HG02970 (cell line): ENCODE measurements at regions not wholly inside any gene's neighbourhood (a gene's known extent, or its start where the extent isn't known, plus 50 kb on each side); places are given as distances from the start of the nearest gene placed in this dataset.
"Not testable (repeated sequence)": the region's sequence is repeated elsewhere in the genome, so short reads cannot be mapped to it uniquely, and the experiment has no call there.

Source experiments
- ATAC-seq: cut with Tn5 transposase; IDR thresholded peaks from one replicate; pipeline ENCODE4 v1.9.1; 2021; ENCODE audit warnings: mild to moderate bottlenecking, moderate library complexity, moderate number of reproducible peaks; ENCODE audit not compliant: unreplicated experiment, low FRiP score

DNA sequence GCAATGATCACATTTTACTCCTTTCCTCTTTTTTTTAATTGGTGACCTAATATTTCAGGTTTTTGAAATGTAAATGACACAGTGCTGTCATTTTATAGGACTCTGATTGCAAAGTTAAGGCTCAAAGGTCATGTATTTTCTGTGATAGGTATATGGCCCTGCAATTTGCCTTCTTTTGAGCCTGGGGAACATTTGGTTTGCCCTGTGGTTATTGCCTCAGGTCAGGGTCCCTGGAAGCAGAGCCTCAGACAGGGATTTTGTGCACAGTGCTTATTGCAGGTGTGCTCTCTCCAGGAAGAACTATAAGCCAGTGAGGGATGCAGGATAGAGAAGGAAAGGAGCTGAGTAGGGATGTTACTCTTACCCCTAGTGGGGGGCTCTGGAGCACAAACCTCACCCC, 229.3 kb upstream of the ECI2 start:
- no peak for ATAC-seq

DNA sequence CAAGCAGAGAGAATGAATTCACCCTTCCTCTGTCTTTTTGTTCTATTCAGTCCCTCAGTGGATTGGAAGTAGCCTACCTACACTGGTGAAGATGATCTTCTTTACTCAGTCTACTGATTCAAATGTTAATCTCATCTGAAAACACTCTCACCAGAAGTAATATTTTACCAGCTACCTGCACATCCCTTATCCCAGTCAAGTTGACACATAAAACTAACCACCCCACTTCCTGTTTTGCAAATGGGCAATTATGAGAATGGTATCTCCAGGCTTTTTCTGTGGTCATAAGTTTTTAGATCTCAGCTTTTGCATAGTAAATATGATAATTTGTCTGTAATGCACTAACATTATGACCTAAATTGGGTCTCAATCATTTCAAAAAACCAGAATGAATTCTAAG, 228.8 kb upstream of the ECI2 start:
- no peak for ATAC-seq

DNA sequence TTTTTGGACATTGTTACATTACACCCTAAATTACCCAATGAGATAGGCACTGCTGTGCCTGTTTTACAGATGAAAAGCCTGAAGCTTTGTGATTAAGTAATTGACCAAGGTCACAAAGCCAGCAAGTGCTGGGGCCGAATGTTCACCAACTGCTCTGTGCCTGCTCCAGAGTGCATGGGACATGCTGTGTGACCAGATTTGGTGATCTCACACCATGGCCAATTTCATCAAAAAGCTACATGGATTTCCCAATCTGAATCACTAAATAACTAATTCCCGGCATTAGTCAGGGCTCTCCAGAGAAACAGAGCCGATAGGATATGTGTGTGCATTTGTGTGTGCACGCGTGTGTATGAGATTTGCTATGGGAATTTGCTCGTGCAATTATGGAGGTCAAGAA, 228.3 kb upstream of the ECI2 start:
- no peak for ATAC-seq

DNA sequence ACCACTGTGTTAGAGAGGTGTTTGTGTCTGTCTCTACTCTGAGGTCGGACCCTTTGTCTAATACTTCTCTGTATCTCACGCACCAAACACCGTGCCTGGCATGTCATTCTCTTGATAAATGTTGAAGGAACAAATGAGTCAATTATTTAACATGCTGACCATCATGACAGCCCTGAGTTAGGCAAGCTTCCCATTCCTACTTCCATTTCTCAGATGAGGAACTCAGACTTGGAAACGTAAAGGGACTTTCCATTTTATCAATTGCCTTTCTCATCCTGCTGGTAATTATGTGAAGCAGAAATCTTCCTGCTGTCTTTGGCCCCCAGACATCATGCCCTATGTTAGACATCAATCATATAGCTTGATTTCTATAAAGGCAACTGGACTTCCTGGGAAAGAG, 227.0 kb upstream of the ECI2 start:
- no peak for ATAC-seq

DNA sequence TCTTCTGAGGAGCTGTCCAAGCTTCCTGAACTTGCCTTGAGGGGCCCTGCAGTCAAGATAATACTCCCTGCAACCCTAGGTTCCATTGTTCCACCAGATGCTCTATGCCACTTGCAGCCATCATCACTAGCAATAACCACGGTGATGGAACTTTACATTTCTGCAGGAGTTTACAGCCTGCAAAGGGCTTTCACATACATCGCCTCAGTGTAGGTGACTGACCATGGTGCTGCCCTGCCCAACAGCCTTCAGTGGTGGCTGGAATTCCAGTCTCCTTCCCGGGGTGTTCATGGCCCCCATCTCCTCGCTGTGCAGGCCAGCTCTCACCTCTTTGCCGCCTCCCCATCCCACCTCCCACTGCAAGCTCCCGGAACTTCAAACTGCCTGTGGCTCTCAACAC, 225.5 kb upstream of the ECI2 start:
- ATAC-seq = no peak

DNA sequence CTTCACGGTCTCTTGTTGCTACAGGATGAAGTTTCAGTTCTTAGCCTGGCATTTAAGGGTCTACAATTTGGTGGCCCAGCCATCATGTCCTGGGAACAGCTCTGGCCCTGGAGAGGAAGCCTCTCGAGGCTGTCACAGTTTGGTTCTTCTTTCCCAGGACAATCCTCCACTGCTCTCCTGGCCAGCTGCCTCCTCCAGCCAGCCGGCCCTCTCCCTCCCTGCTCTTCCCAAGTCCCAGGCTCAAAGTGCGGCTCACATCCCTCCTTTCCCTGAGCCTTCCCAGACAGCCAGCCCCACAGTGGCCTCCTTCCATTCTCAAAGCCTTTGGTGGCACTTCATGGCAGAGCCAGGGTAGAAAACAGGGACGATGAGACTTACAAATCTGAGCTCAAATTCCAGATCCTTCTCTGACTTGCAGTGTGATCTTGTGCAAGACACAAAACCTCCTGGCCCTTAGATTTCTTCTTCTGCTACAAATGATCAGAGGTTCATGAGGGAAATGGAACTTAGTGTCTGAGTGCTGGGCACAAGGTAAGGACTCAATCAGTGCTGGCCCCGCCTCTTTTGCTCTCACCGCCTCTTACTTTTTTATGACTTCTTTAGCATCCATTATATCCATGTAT, 223.8 kb upstream of the ECI2 start:
- ATAC-seq = no peak

DNA sequence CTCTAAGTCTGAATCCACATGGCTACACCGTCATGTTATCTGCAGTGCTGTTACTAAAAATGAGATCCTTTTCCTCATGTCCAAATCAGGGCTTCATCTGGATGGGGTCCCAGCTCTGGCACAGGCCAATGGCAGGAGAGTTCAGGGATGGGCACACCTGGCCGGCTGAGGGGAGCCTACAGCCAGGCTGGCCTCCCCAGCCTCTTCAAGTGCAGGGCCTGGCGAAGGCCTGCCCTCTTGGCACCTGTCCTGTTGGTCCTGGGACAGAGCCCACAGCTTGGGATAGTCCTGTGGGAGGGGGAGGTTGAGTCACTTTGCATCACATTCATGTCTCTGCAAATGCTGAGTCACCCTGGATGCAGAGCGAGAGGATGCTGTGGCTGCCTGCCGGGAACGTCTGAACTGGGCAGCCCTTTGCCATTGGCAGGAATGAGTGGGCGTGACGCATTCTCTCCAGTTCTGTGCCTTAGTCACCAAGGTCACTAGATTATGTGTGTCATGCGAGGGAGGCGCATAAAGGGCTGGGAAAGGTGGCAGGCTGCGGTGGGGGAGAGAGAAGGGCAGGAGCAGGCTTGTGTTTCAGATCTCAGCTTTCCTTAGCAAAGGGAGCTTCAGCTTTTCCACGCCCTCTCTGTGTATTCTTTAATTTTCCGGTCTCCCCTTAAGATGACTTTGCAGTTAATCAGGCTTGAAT, 223.2 kb upstream of the ECI2 start:
- no peak for ATAC-seq

DNA sequence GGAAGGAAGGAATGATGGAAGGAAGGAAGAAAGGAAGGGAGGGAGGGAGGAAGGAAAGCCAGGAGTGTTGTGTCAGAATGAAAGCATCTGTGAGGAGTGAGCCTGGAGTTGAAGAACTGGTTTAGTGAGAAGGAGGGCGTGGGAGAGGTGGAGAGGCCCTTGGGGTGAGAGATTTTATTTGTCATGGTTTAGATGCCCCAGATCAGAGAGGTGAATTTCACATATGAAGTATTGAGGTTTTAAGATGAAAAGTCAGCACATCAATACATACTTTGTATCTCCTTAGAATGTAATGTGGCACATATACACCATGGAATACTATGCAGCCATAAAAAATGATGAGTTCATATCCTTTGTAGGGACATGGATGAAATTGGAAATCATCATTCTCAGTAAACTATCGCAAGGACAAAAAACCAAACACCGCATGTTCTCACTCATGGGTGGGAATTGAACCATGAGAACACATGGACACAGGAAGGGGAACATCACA, 222.3 kb upstream of the ECI2 start:
- not testable (repeated sequence) for ATAC-seq

DNA sequence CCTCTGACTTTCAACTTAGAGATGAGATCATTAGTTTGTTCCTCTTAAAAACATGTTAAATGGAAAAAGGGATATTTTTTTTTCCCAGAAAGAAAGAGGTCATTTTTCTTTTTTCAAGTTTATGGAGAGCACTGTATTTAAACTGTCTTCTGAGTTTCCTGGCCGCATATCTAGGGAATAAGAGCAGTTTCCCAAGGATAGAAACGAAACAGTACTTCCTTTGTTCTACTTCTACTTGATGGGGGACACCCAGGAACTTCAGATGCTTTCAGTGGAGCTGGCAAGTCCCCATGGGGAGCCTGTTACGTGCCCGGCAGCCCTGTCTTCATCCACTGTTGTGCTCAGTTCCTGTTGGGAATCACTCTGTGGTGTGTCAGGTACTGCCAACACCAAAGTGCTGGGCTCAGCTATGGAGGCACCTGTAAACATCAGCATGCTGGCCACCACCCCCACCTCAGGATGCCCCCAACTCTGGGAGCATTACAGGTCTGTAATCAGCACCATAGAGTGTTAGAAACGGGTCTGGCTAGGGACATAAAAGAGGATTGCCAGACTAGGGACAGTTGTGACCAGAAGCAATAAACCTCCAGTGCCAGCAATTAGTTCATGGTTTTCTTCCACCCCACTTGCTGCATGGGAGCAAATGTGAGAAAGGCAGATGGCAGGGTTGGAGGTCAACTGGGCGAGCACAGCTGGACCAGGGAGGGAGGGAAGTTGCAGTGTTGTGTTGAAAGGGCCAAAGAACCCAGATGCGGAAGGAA, 221.7 kb upstream of the ECI2 start:
- ATAC-seq = no peak

DNA sequence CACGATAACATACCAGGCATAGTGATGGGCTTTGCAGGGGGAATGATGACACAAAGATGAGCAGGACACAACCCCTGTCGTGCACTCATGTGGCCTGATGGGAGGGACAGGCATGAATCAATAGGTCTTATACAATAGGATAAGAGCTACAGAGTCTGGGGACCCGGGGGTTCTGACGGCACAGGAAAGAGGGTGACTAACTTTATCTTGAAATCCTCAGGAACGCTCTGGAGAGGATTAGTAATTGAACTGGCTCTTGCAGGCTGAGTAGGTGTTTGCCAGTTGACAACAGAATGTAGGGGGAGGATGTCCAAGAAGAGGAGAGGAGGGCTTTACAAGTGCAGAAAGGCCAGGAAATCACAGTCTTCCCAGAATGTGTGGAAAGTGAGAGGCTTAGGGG, 219.9 kb upstream of the ECI2 start:
- ATAC-seq = no peak

DNA sequence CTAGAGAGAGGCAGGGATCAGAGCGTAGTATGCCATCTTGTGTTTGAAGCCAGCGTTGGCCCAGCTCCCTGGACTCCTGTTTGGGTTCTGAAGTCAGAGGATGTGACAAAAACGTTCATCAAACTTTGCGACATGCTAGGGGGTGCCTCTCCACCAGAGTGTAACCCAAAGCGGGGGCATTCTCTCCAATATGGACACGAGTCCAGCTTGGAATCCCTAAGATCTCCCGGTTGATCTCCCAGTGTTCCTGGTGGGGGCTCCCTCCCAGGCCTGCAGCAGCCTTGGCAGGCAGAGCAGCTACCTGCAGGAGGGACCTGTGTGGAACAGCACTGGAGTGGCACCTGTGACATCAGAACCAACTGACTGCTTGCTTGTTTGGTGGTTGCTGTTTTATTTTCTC, 218.8 kb upstream of the ECI2 start:
- ATAC-seq = no peak

DNA sequence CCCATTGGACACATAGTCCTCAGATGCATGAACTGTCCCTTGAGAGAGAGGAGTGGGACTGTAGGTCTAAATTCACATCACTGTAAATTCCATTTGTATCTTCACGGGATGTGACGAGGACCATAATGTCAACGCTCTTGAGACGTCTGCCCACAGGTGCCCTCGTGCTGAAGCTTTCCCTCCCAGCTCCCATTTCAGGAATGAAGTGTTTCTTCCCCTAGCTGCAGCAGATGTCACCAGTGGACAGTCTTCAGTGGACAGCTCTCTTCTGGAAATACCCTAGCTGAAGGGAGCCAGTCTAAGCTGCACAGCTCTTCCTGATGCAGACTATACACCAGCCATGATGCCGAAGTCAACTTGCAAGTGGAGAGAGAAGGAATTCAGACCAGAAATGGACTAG, 217.4 kb upstream of the ECI2 start:
- no peak for ATAC-seq

DNA sequence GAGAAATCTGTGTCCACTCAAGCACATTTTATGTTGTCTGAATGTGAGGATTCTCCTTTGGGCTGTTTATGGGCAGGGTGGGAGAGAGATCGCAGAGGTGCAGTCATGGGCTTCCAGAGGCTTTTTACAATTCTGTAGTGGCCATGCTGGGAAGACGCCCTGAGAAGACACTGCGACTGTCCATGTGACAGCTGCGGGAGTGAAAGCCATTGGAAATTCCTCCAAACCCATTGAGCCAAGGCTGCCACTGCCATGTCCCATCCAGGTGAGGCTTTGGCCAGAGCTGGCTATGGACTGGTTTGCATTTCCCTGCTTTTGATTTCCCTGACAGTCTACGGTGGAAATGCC, 216.9 kb upstream of the ECI2 start:
- ATAC-seq = no peak

DNA sequence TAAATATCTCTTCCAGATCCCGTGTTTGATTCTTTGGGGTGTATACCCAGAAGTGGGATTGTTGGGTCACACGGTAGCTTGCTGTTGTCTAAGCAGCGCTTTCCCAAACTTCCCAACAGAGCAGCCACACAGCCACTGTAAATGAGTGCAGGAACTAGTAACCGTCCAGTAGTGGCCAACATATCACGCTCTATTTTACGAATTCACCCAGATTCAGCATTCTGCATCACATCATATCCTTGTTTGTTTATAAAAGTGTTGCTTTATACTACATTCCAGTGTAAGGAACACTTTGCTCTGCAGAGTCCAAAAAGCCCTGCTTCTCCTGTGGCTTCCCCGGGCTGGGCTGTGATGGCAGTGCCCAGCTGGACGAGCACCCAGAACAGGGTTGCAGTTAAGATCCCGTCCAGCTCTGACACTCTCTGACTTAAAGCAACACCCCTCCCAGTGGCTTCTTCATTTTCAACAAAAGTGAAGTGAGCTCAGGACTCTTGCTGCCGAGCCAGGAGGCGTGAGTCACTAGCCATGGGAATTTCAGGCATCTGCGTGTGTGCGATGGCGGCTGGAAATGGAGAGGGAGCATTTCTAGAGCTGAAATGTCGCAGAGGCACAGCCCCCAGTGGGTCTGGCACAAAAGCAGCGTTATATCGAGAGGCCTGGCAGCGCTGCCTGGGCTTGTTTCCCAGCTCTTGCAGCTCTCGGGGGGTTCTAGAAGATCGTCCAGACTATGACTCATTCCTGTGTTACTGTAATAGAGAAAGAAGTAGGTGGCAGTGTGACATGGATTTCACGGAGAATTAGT, 216.3 kb upstream of the ECI2 start:
- ATAC-seq = no peak

DNA sequence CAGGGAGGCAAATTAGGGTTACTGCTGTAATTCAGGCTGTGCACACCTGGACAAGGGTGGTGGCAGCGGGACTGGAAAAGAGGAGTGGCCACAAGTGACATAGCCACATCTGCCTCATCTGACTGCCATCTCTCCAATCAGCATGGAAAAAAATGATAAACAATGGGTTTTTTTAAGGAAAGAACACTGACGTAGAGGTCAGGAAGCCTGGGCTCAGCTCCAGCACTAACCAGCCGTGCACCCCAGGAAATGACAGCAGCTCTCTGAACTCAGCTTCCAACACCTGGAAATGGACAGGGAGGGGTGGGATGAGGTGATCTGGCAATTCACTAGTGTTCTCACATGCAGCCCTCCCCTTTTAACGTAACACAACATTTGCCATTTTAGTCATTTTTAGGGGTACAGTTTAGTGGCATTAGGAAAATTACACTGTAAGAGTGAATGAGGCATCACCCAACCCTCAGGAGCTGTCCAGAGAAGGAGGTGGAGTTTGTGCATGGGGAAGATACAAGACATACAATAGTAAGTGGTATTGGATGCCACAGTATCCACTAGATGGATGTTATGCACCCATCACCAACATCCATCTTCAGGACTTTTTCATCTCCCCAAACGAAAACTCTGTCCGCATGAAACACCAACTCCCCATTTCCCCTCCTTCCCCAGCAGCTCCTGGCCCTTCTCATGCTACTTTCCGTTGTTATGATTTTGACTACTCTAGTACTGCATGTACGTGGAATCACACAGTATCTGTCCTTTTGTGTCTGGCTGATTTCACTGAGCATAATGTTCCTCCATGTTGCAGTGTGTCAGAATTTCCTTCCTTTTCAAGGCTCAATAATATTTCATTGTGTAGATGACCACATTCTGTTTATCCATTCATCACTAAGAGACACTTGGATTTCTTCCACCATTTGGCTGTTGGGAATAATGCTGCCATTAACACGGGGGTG, 215.5 kb upstream of the ECI2 start:
- ATAC-seq = no peak

DNA sequence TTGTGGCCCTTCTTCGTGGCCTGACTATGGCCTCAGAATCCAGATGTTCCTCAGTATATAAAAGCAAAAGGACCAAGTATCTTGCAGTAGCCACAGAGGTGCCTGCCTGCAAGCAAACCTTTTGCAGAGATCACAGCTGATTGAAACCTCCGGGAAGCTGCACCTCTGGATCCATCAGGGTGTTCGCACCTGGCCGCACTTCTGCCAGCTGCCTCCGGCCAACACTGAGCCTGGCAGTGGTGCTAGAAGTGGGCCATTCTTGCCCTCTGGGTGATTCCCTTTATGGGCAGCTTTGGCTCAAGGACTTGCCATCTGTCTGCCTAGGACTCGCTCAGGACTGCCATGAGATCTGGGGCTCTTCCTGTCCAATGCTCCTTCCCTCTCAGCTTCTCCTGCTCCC, 214.6 kb upstream of the ECI2 start:
- ATAC-seq = no peak

DNA sequence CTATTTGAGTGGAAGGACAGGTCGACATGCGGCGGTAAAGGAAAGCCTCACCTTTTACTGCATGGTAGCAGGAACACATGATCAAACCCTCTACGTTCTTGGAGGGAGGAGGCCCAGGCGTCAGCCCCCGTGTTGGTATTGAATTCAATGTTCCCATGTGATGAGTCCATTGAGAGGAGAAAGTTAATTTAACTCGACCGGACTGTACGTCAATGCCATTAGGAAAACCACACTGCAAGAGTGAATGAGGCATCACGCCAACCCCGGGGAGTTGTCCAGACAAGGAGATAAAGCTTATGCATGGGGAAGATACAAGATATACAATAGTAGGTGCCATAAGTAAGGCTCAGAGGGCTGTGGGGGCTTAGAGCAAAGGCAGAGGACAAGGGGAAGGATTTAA, 213.9 kb upstream of the ECI2 start:
- ATAC-seq = no peak

DNA sequence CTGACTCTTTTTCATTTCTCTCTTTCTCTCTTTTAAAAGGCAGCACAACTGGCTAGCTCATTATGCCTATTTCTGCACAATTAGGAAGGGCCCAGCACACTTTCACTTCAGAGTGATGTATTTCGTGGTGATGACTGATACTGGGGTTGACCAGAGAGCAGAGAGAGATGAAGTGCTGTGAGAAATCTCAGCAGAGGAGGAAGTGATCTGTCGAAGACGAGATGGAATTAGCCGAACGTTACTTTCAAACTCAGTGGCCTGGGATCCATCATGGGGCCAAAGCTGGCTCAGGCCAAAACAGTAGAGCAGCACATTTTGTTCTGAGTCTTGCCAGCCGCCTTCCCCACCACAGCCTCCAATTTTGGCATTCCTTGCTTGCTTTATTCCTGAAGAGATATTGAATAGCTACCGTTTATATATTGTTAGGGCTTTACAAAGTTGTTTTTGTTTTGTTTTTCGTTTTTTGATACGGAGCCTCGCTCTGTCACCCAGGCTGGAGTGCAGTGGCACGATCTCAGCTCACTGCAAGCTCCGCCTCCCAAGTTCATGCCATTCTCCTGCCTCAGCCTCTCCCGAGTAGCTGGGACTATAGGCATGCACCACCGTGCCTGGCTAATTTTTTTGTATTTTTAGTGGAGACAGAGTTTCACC, 213.2 kb upstream of the ECI2 start:
- ATAC-seq = no peak

DNA sequence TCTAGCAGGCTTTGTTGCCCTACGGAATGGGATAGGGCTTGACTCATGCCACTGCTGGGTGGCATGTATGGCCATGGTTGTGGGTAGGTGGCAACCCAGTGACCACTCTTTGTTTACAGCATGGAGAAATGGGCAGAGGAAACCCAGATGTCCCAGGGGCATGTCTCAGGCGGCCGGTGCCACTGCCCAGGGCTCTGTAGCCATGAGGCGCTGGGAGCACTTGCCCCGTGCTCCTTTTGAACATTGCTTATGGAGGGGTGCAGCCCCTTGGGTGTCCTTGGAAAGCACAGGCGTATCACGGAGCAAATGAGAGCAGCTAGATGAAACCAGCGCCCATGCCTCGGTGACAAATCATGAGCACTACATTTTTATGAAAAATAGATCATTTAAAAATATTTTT, 212.5 kb upstream of the ECI2 start:
- ATAC-seq = no peak
